NCI-H2196 (cell line): ENCODE measurements at regions not wholly inside any gene's neighbourhood (a gene's known extent, or its start where the extent isn't known, plus 50 kb on each side); places are given as distances from the start of the nearest gene placed in this dataset.

Source experiments
- DNase-seq: peaks from one replicate; lab custom pipeline; 2025; ENCODE audit not compliant: unreplicated experiment; lab: John Stamatoyannopoulos, UW

GRCh38 chr10:118246332-118247295 is 95.5 kb downstream of the FAM204A start:
- DNase-seq: no peak

- DNase-seq: no peak
Observed at GRCh38 chr10:118243907-118244306, 98.2 kb downstream of the FAM204A start.

GRCh38 chr10:118241229-118242137 is 100.6 kb downstream of the FAM204A start:
- peak; percentile 64 for DNase-seq

- DNase-seq: no peak
Observed at GRCh38 chr10:118239236-118239630, 102.9 kb downstream of the FAM204A start.

GRCh38 chr10:118238573-118239235 is 103.4 kb downstream of the FAM204A start:
- DNase-seq: no peak

- DNase-seq: no peak
Observed at GRCh38 chr10:118237930-118238329, 104.2 kb downstream of the FAM204A start.

GRCh38 chr10:118234683-118235082 is 107.4 kb downstream of the FAM204A start:
- no peak for DNase-seq

GRCh38 chr10:118220346-118220850 is 121.7 kb downstream of the FAM204A start:
- DNase-seq: no peak

- no peak for DNase-seq
Observed at GRCh38 chr10:118218562-118218961, 123.6 kb downstream of the FAM204A start.

- no peak for DNase-seq
Observed at GRCh38 chr10:118216571-118217170, 125.5 kb downstream of the FAM204A start.

GRCh38 chr10:118216020-118216419 is 126.1 kb downstream of the FAM204A start:
- DNase-seq: no peak

- no peak for DNase-seq
Observed at GRCh38 chr10:118214776-118215175, 127.3 kb downstream of the FAM204A start.

- DNase-seq: no peak
Observed at GRCh38 chr10:118213436-118213835, 128.7 kb downstream of the FAM204A start.

- no peak for DNase-seq
Observed at GRCh38 chr10:118210276-118210675, 131.8 kb downstream of the FAM204A start.

- no peak for DNase-seq
Observed at GRCh38 chr10:118209215-118209614, 132.9 kb downstream of the FAM204A start.

- DNase-seq: no peak
Observed at GRCh38 chr10:118207470-118208007, 134.6 kb downstream of the FAM204A start.

- DNase-seq: no peak
Observed at GRCh38 chr10:118204292-118204943, 137.7 kb downstream of the FAM204A start.

- no peak for DNase-seq
Observed at GRCh38 chr10:118203461-118203860, 138.7 kb downstream of the FAM204A start.

- DNase-seq: no peak
Observed at GRCh38 chr10:118195729-118196128, 146.4 kb downstream of the FAM204A start.

GRCh38 chr10:118193642-118194041 is 146.9 kb upstream of the RAB11FIP2 start:
- DNase-seq: no peak
